ENCODE measurements at regions not wholly inside any gene's neighbourhood (a gene's known extent, or its start where the extent isn't known, plus 50 kb on each side); places are given as distances from the start of the nearest gene placed in this dataset.

GRCh38 chr1:48139275-48139674 lies 83.2 kb upstream of the SLC5A9 start:
- Mint-ChIP-seq H3K4me1 (no peaks in the 10 kb centered on the region), H3K9me3 (ENCODE audit: insufficient read depth) (peaks cover 5% of the 10 kb centered on the region), H3K27me3 (peaks cover 42% of the 10 kb centered on the region), H3K4me3 (no peak overlapping the region), H3K27ac (no peak overlapping the region)
- ATAC-seq (ENCODE audit: low read depth) (no peak), DNase-seq (no peak)
- POLR2A ChIA-PET, result no interaction called here
- intact Hi-C loops (cut with micrococcal nuclease), result no loop called here
- H3K79me2 ChIP-seq (ENCODE audit: control insufficient read depth, insufficient read depth, low read length), result no peaks in the 10 kb centered on the region
- H3K27ac ChIP-seq (ENCODE audit: low read length in 2 of 2), result no peak overlapping the region
- no peaks in the 10 kb centered on the region for H3K36me3 ChIP-seq (replicated peaks in 1 of 2; ENCODE audit: control extremely low read depth in 1 of 2, control insufficient read depth in 1 of 2, extremely low read depth in 1 of 2, insufficient read depth in 2 of 2, low read length in 1 of 2)
- H4K20me1 ChIP-seq (ENCODE audit: control insufficient read depth, insufficient read depth, low read length, poor library complexity, severe bottlenecking), result no peaks in the 10 kb centered on the region
- no peak overlapping the region for H2AFZ ChIP-seq (ENCODE audit: insufficient read depth, low read depth, low read length, poor library complexity, severe bottlenecking)
- no peaks in the 10 kb centered on the region for H3K4me1 ChIP-seq (ENCODE audit: control insufficient read depth in 2 of 2, insufficient read depth in 2 of 2, low read length in 2 of 2)
- no peak overlapping the region for H3K4me2 ChIP-seq (replicated peaks; ENCODE audit: low read depth, low read length, poor library complexity, severe bottlenecking)
- no CpG with 5 or more reads among the region's 2 CpGs for WGBS (ENCODE audit: insufficient coverage)
- TF ChIP-seq EZH2 (IDR thresholded peaks at IDR 0.05; ENCODE audit: borderline replicate concordance, insufficient read depth, low read depth, low read length, poor library complexity, severe bottlenecking) (no peak), CTCF (IDR thresholded peaks at IDR 0.05) (no peak)
- CTCF ChIA-PET, result no interaction called here
- no peak overlapping the region for H3K9ac ChIP-seq (ENCODE audit: low read length)
- H3K9me3 ChIP-seq (ENCODE audit: control extremely low read depth in 1 of 3, control insufficient read depth in 2 of 3, insufficient read depth in 1 of 3, low read length in 2 of 3), result peaks cover 0 to 8% (median 0%) of the 10 kb centered on the region in 3 donors
- peaks cover 0 to 15% (median 7%) of the 10 kb centered on the region in 4 experiments for H3K27me3 ChIP-seq (replicated peaks in 1 of 4; ENCODE audit: control extremely low read depth in 1 of 4, control insufficient read depth in 3 of 4, insufficient read depth in 4 of 4, low read length in 3 of 4)
- no peak overlapping the region for H3K4me3 ChIP-seq (ENCODE audit: control extremely low read depth in 1 of 5, extremely low read depth in 1 of 5, insufficient read depth in 1 of 5, low read depth in 2 of 5, low read length in 4 of 5)

- CTCF ChIA-PET, result no interaction called here
Measured at GRCh38 chr1:48127735-48128685, 94.5 kb upstream of the SLC5A9 start.

More at GRCh38 chr1:48127735-48128685, 94.5 kb upstream of the SLC5A9 start:
- no peak overlapping the region for H3K27ac ChIP-seq (ENCODE audit: low read length in 2 of 2)
- H3K4me1 Mint-ChIP-seq, result no peaks in the 10 kb centered on the region
- 100% methylated on average over 1 of the region's 5 CpGs for WGBS (ENCODE audit: insufficient coverage)
- ATAC-seq (ENCODE audit: low read depth), result no peak
- H3K4me3 ChIP-seq (ENCODE audit: control extremely low read depth in 1 of 5, extremely low read depth in 1 of 5, insufficient read depth in 1 of 5, low read depth in 2 of 5, low read length in 4 of 5), result no peak overlapping the region
- H3K9me3 Mint-ChIP-seq (ENCODE audit: insufficient read depth), result no peaks in the 10 kb centered on the region
- no peak overlapping the region for H3K27ac Mint-ChIP-seq
- no peaks in the 10 kb centered on the region for H4K20me1 ChIP-seq (ENCODE audit: control insufficient read depth, insufficient read depth, low read length, poor library complexity, severe bottlenecking)
- H3K4me1 ChIP-seq (ENCODE audit: control insufficient read depth in 2 of 2, insufficient read depth in 2 of 2, low read length in 2 of 2), result no peaks in the 10 kb centered on the region
- H3K79me2 ChIP-seq (ENCODE audit: control insufficient read depth, insufficient read depth, low read length), result no peaks in the 10 kb centered on the region
- no peak for DNase-seq
- no peak overlapping the region for H3K4me2 ChIP-seq (replicated peaks; ENCODE audit: low read depth, low read length, poor library complexity, severe bottlenecking)
- intact Hi-C loops (cut with micrococcal nuclease), result no loop called here
- no peak overlapping the region for H3K4me3 Mint-ChIP-seq
- TF ChIP-seq EZH2 (IDR thresholded peaks at IDR 0.05; ENCODE audit: borderline replicate concordance, insufficient read depth, low read depth, low read length, poor library complexity, severe bottlenecking) (no peak), CTCF (IDR thresholded peaks at IDR 0.05) (no peak)
- no peak overlapping the region for H3K9ac ChIP-seq (ENCODE audit: low read length)
- H3K9me3 ChIP-seq (ENCODE audit: control extremely low read depth in 1 of 3, control insufficient read depth in 2 of 3, insufficient read depth in 1 of 3, low read length in 2 of 3), result no peaks in the 10 kb centered on the region
- POLR2A ChIA-PET, result no interaction called here
- H3K36me3 ChIP-seq (replicated peaks in 1 of 2; ENCODE audit: control extremely low read depth in 1 of 2, control insufficient read depth in 1 of 2, extremely low read depth in 1 of 2, insufficient read depth in 2 of 2, low read length in 1 of 2), result no peaks in the 10 kb centered on the region
- peaks cover 16% of the 10 kb centered on the region for H3K27me3 Mint-ChIP-seq
- peaks cover 0 to 5% (median 2%) of the 10 kb centered on the region in 4 experiments for H3K27me3 ChIP-seq (replicated peaks in 1 of 4; ENCODE audit: control extremely low read depth in 1 of 4, control insufficient read depth in 3 of 4, insufficient read depth in 4 of 4, low read length in 3 of 4)
- no peak overlapping the region for H2AFZ ChIP-seq (ENCODE audit: insufficient read depth, low read depth, low read length, poor library complexity, severe bottlenecking)
